ENCODE measurements at regions not wholly inside any gene's neighbourhood (a gene's known extent, or its start where the extent isn't known, plus 50 kb on each side); places are given as distances from the start of the nearest gene placed in this dataset.
"Not testable (repeated sequence)": the region's sequence is repeated elsewhere in the genome, so short reads cannot be mapped to it uniquely, and the experiment has no call there.

DNA sequence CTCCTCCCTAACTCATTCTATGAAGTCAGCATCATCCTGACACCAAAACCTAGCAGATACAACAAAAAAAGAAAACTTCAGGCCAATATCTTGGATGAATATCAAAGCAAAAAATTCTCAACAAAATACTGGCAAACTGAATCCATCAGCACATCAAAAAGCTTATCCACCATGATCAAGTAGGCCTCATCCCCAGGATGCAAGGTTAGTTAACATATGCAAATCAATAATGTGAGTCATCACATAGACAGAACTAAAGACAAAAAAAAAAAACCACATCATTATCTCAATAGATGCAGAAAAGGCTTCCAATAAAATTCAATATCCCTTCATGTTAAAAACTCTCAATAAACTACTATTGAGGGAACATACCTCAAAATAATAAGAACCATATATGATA lies 306.8 kb upstream of the TMC3 start:
- H3K27ac Mint-ChIP-seq = no peak overlapping the region
- H3K4me1 Mint-ChIP-seq (ENCODE audit: low read depth) = no peaks in the 10 kb centered on the region
- CTCF ChIA-PET = no interaction called here
- peaks cover 20% of the 10 kb centered on the region for H3K9me3 Mint-ChIP-seq
- H3K4me3 Mint-ChIP-seq = no peak overlapping the region
- peaks cover 3% of the 10 kb centered on the region for H3K27me3 Mint-ChIP-seq
- intact Hi-C loops (cut with micrococcal nuclease) = no loop called here
- POLR2A ChIA-PET = no interaction called here
- H3K36me3 Mint-ChIP-seq = no peaks in the 10 kb centered on the region
- no peak for DNase-seq

DNA sequence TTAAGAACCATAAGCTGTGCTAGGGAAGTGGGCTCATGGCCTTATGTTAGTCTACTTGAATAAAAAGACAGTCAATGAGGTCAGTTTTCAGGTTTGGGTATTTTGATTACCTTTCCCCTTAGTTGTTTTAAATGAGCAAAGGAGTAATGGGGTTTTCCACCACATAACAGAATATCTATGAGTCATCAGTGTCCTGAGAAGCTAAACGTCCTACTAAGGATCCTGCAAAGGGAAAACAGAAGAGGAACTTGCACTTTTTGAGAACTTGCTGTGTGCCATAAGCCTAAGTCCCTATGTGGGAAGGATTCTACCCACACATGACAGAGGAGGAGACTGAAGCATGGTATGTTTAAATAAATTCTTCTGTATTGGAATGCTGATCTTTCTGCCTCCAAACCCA lies 292.8 kb upstream of the TMC3 start:
- no peak for DNase-seq
- POLR2A ChIA-PET = no interaction called here
- Mint-ChIP-seq H3K27me3 (peaks cover 5% of the 10 kb centered on the region), H3K36me3 (no peaks in the 10 kb centered on the region), H3K27ac (no peak overlapping the region), H3K4me1 (ENCODE audit: low read depth) (no peaks in the 10 kb centered on the region), H3K4me3 (no peak overlapping the region), H3K9me3 (no peaks in the 10 kb centered on the region)
- CTCF ChIA-PET = no interaction called here
- intact Hi-C loops (cut with micrococcal nuclease) = no loop called here

DNA sequence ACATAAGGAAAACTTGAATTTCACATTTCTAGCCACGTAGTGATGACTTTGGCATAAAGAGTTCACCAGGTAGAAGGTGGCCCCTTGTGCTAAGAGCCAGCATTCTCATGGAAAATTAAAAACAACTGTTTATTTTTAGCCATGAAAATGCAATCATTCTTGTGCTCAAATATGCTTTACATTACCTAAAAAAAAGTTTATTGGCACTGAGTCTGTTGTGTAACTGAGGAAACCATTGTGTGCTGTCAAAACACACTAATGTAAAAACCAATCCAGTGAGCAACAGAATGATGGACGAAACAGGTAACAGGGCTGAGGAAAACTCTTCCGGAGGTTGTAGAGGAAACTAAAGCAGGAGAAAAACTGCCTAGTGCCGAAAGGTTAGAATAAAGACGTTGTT lies 287.0 kb upstream of the TMC3 start:
- no peaks in the 10 kb centered on the region for H3K4me1 Mint-ChIP-seq (ENCODE audit: low read depth)
- H3K4me3 Mint-ChIP-seq = no peak overlapping the region
- H3K27me3 Mint-ChIP-seq = peaks cover 6% of the 10 kb centered on the region
- ChIA-PET POLR2A (no interaction called here), CTCF (no interaction called here)
- H3K27ac Mint-ChIP-seq = no peak overlapping the region
- H3K36me3 Mint-ChIP-seq = no peaks in the 10 kb centered on the region
- no peaks in the 10 kb centered on the region for H3K9me3 Mint-ChIP-seq
- no peak for DNase-seq
- intact Hi-C loops (cut with micrococcal nuclease) = no loop called here

DNA sequence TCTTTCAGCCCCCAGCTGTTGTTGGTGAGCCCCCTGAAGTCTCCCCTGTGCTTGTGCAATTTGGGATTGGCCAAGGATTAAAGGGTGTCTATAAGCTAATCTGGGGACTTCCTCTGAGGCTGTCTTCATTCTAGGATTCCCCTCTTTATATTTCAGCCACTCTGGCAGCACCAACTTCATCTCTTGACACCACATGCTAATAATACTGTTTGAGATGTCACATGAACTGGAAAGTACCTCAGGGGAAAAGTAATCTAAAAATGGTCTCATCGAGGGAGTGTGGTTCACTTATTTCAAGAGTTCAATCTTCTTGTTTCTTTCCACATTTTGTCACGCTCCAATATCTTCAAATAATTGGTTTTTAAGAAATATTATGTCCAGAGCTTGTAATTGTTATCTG lies 279.2 kb upstream of the TMC3 start:
- ChIA-PET CTCF (no interaction called here), POLR2A (no interaction called here)
- Mint-ChIP-seq H3K27ac (no peak overlapping the region), H3K27me3 (peaks cover 2% of the 10 kb centered on the region), H3K4me1 (ENCODE audit: low read depth) (no peaks in the 10 kb centered on the region), H3K36me3 (no peaks in the 10 kb centered on the region), H3K9me3 (no peaks in the 10 kb centered on the region), H3K4me3 (no peak overlapping the region)
- no peak for DNase-seq
- intact Hi-C loops (cut with micrococcal nuclease) = no loop called here

DNA sequence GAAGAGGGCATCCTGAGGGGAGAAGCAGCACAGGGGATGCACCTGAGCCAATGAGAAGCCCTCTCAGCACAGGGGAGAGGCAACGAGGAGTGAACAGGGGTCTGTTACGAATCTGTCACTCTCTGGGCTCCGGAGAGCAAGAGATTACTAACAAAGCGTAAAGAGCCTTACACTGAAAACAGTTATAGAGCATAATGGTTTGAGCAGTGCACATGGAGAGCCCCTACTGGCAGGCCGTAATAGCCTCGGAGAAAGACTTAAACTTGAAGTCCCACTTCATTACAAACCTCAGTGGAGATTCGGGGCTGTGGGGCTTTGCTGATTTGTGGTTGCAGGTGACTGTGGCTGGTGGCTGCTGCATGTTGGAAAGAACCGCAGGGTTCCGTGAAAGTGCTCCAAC lies 271.5 kb upstream of the TMC3 start:
- H3K9me3 Mint-ChIP-seq = no peaks in the 10 kb centered on the region
- POLR2A ChIA-PET = no interaction called here
- intact Hi-C loops (cut with micrococcal nuclease) = no loop called here
- DNase-seq = no peak
- H3K27me3 Mint-ChIP-seq = peaks cover 5% of the 10 kb centered on the region
- H3K4me3 Mint-ChIP-seq = no peak overlapping the region
- CTCF ChIA-PET = no interaction called here
- no peaks in the 10 kb centered on the region for H3K4me1 Mint-ChIP-seq (ENCODE audit: low read depth)
- H3K27ac Mint-ChIP-seq = no peak overlapping the region
- H3K36me3 Mint-ChIP-seq = no peaks in the 10 kb centered on the region

DNA sequence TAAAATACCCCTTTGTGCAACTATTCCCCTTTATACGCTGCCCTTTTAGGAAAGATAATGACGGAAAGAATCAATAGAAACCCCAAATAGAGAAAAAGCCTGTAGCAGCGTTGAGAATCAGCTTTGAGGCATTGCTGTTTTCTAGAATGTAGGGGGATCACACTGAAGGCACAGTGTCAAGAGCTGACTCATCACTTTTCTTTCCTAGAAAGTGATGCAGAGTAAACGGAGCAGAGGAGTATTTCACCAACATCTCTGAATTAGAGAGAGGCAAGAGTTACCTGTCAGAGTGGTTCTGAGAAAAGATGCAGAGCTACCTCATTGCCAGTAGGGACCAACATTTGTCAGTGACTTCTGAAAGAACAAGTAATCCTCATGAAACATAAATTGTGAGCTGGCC lies 269.8 kb upstream of the TMC3 start:
- CTCF ChIA-PET = no interaction called here

DNA sequence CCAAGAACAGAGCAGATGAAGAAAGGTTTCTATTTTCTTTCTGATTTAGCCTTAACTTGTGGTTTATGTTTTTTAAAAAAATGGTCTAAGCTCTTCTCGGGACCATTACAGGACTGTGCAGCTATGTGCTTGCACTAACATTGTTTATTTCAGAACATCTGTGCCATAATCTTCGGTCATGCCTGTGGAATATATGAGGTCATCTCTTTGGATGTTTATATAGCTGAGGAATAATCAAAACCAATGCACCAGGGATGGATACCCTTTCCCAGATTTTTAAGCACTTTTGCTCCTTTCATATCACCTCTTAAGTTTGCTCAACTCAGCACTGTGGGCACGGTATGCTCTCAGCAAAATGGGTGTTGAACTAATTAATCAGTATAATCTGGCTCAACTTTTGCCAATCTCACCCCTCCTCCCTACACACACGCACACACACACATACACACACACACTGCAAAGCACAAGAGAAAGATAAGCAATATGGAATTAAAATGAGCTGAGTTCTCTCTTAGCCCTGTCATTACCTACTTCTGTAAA lies 268.5 kb upstream of the TMC3 start:
- peaks cover 11% of the 10 kb centered on the region for H3K27me3 Mint-ChIP-seq
- CTCF ChIA-PET = no interaction called here

More for the DNA sequence above, 269.8 kb upstream of the TMC3 start:
- H3K27me3 Mint-ChIP-seq = peaks cover 5% of the 10 kb centered on the region
- H3K9me3 Mint-ChIP-seq = no peaks in the 10 kb centered on the region
- H3K27ac Mint-ChIP-seq = no peak overlapping the region
- H3K36me3 Mint-ChIP-seq = no peaks in the 10 kb centered on the region
- POLR2A ChIA-PET = no interaction called here
- no peaks in the 10 kb centered on the region for H3K4me1 Mint-ChIP-seq (ENCODE audit: low read depth)
- DNase-seq = no peak
- no peak overlapping the region for H3K4me3 Mint-ChIP-seq
- intact Hi-C loops (cut with micrococcal nuclease) = no loop called here

DNA sequence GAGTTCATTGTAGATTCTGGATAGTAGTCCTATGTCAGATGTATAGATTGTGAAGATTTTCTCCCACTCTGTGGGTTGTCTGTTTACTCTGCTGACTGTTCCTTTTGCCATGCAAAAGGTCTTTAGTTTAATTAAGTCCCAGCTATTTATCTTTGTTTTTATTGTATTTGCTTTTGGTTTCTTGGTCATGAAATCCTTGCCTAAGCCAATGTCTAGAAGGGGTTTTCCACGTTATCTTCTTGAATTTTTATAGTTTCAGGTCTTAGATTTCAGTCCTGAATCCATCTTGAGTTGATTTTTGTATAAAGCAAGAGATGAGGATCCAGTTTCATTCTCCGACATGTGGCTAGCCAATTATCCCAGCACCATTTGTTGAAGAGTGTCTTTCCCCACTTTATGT lies 262.1 kb upstream of the TMC3 start:
- intact Hi-C loops (cut with micrococcal nuclease); H3K27me3 Mint-ChIP-seq; H3K9me3 Mint-ChIP-seq; H3K4me1 Mint-ChIP-seq (ENCODE audit: low read depth); H3K36me3 Mint-ChIP-seq; H3K4me3 Mint-ChIP-seq; DNase-seq; CTCF ChIA-PET; POLR2A ChIA-PET; H3K27ac Mint-ChIP-seq: not testable (repeated sequence)

More for the DNA sequence above, 268.5 kb upstream of the TMC3 start:
- H3K4me1 Mint-ChIP-seq (ENCODE audit: low read depth) = no peaks in the 10 kb centered on the region
- no peak overlapping the region for H3K27ac Mint-ChIP-seq
- POLR2A ChIA-PET = no interaction called here
- no peak for DNase-seq
- H3K36me3 Mint-ChIP-seq = no peaks in the 10 kb centered on the region
- intact Hi-C loops (cut with micrococcal nuclease) = no loop called here
- no peaks in the 10 kb centered on the region for H3K9me3 Mint-ChIP-seq
- no peak overlapping the region for H3K4me3 Mint-ChIP-seq

DNA sequence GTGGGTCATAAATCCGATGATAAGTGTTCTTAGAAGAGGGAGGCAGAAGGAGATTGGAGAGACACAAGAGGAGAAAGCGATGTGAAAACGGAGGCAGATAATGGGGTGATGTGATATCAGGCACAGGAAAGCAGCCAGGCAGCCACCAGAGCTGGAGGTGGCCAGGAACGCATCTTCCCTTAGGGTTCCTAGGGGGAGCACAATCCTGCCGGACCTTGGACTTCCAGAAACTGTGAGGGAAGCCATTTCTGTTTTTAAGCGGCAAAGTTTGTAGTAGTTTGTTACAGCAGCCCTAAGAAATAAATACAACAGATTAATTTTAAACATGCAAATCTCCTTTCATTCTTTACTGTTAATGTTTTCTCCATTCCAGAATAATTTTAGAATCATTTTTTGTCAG lies 259.9 kb upstream of the TMC3 start:
- no peaks in the 10 kb centered on the region for H3K9me3 Mint-ChIP-seq
- intact Hi-C loops (cut with micrococcal nuclease) = no loop called here
- H3K27ac Mint-ChIP-seq = no peak overlapping the region
- POLR2A ChIA-PET = no interaction called here
- DNase-seq = no peak
- H3K36me3 Mint-ChIP-seq = no peaks in the 10 kb centered on the region
- no peaks in the 10 kb centered on the region for H3K4me1 Mint-ChIP-seq (ENCODE audit: low read depth)
- CTCF ChIA-PET = no interaction called here
- H3K27me3 Mint-ChIP-seq = peaks cover 6% of the 10 kb centered on the region
- H3K4me3 Mint-ChIP-seq = no peak overlapping the region

DNA sequence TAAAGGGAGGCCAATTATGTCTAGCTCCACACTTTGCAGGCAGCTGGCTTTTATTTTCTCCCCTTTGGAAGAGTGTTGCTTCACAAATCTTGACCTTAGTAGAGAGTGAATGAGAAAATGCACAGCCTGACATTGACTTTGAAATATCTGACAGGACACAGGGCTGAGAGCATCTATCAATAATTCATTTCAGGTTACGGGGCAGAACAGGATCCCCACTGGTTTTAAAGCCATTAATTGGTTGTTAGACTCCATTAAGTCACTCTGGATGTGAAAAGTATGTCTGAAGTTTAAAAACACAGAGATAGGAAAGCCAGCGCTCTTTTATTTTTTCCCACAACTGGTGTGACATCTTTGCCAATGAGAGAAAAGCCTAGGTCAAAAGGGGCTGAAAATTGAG lies 251.9 kb upstream of the TMC3 start:
- Mint-ChIP-seq H3K27me3 (peaks cover 6% of the 10 kb centered on the region), H3K4me3 (no peak overlapping the region), H3K27ac (no peak overlapping the region), H3K36me3 (no peaks in the 10 kb centered on the region), H3K9me3 (no peaks in the 10 kb centered on the region), H3K4me1 (ENCODE audit: low read depth) (no peaks in the 10 kb centered on the region)
- intact Hi-C loops (cut with micrococcal nuclease) = no loop called here
- POLR2A ChIA-PET = no interaction called here
- CTCF ChIA-PET = no interaction called here
- no peak for DNase-seq

DNA sequence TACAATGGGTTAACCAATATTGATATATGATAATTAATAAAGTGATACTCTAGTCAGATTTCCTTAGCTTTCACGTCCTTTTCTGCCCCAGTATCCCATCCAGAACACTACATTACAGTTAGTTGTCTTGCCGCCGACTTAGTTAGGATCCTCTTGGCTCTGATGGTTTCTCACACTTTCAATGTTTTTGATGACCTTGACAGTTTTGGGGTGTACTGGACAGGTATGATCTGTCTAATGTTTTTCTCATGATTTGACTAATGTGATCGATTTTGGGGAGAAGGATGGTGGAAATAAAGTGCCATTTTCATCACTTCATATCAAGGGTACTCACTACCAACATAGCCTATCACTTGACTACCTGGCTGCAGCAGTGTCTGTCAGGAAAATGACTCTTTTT lies 245.0 kb upstream of the TMC3 start:
- no peaks in the 10 kb centered on the region for H3K36me3 Mint-ChIP-seq
- H3K4me1 Mint-ChIP-seq (ENCODE audit: low read depth) = no peaks in the 10 kb centered on the region
- ChIA-PET CTCF (no interaction called here), POLR2A (no interaction called here)
- H3K27ac Mint-ChIP-seq = no peak overlapping the region
- intact Hi-C loops (cut with micrococcal nuclease) = no loop called here
- no peaks in the 10 kb centered on the region for H3K9me3 Mint-ChIP-seq
- peaks cover 4% of the 10 kb centered on the region for H3K27me3 Mint-ChIP-seq
- no peak for DNase-seq
- H3K4me3 Mint-ChIP-seq = no peak overlapping the region

DNA sequence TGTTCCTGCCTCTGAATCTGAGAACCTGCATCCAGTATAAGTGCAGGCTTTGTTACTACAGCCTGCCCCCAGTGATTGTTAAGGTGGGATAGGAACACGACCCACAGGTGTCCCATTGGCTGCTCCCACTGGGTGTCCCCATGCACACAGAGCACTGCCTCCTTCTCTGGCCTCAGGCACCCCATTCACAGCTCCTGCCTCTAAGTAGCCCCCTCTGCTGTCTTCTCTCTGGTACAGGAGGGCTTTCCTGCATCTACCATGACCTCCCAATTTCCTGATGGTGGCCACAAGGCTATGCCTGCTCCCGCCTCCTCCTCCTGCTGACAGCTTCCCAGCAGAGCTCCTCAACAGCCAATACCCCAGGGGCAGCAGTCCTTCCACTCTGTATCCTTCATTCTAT lies 238.6 kb upstream of the TMC3 start:
- Mint-ChIP-seq H3K36me3 (no peaks in the 10 kb centered on the region), H3K27ac (no peak overlapping the region), H3K9me3 (no peaks in the 10 kb centered on the region), H3K4me1 (ENCODE audit: low read depth) (no peaks in the 10 kb centered on the region), H3K4me3 (no peak overlapping the region), H3K27me3 (peaks cover 5% of the 10 kb centered on the region)
- POLR2A ChIA-PET = no interaction called here
- intact Hi-C loops (cut with micrococcal nuclease) = no loop called here
- DNase-seq = no peak
- CTCF ChIA-PET = no interaction called here

DNA sequence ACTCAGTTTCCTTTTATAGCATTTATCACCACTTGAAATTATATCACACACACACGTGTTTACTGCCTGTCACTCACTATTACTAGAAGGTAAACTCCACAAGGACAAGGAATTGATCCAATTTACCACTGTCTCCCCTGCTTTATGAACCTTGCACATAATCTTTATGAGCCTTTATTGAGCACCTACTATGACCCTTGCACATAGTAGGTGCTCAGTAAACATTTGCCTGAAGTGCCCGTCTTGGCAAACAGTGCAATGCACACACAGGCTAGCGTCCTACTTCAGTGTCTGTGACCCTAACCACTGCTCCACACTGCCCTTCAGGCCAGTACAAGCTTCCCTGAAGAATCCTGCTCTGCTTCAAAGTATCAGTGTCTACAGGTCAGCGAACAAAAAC lies 237.7 kb upstream of the TMC3 start:
- CTCF ChIA-PET = no interaction called here
- Mint-ChIP-seq H3K36me3 (no peaks in the 10 kb centered on the region), H3K9me3 (no peaks in the 10 kb centered on the region), H3K27me3 (peaks cover 5% of the 10 kb centered on the region), H3K27ac (no peak overlapping the region), H3K4me3 (no peak overlapping the region), H3K4me1 (ENCODE audit: low read depth) (no peaks in the 10 kb centered on the region)
- POLR2A ChIA-PET = no interaction called here
- DNase-seq = no peak
- intact Hi-C loops (cut with micrococcal nuclease) = no loop called here

DNA sequence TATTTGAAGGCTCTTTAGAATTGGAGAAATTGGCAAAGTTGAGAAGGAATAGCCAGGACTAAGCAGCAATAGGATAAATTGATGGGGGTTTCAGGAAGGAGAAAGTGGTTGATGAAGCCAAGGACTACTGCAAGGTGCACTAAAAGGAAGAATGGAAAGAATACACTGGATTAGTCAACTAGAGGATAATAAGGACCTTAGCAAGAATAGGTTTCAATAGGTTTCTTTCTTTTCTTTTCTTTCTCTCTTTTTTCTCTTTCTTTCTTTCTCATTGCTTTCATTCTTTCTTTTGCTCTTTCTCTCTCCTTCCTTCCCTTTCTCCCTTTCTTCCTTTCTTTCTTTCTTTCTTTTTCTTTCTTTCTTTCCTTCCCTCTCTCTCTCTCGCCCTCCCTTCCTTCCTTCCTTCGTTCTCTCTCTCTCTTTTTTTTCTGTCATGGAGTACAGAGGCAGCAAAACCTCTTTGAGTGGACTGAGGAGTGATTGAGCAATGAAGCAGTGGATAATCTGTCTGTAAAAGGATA lies 234.4 kb upstream of the TMC3 start:
- POLR2A ChIA-PET = no interaction called here
- Mint-ChIP-seq H3K27ac (no peak overlapping the region), H3K4me3 (no peak overlapping the region), H3K36me3 (no peaks in the 10 kb centered on the region), H3K27me3 (peaks cover 5% of the 10 kb centered on the region), H3K9me3 (no peaks in the 10 kb centered on the region), H3K4me1 (ENCODE audit: low read depth) (no peaks in the 10 kb centered on the region)
- DNase-seq = no peak
- intact Hi-C loops (cut with micrococcal nuclease) = no loop called here
- CTCF ChIA-PET = no interaction called here
